Right ventricle myocardium superior (tissue), 1 donor: ENCODE measurements at regions not wholly inside any gene's neighbourhood (a gene's known extent, or its start where the extent isn't known, plus 50 kb on each side); places are given as distances from the start of the nearest gene placed in this dataset.

Experiments
- ATAC-seq: fragments of 200-7000 bp; cut with Tn5 transposase; one replicate; pipeline ENCODE4 v1.9.1; 2020; ENCODE audit warnings: mild to moderate bottlenecking; ENCODE audit not compliant: poor library complexity
- DNase-seq: peaks from one replicate; pipeline ENCODE4 v3.0.0-alpha.2; 2020
- intact Hi-C: fragments of 100-400 bp; cut with DNase I; formaldehyde crosslinking; loops from one replicate; pipeline ENCODE4 v1.11.2; 2022
- donor health status: DM: no; HTN: yes; CAD: no; lungs with severe emphysema.

GRCh38 chr2:8090748-8091700 is 590.8 kb upstream of the ID2 start:
- peak; percentile 77 for ATAC-seq
- intact Hi-C loops = no loop called here
- peak; percentile 73 for DNase-seq

- DNase-seq = peak; percentile 51
- intact Hi-C loops = no loop called here
- ATAC-seq = peak; percentile 65
Observed at GRCh38 chr2:8094526-8094925, 587.3 kb upstream of the ID2 start.

- DNase-seq = no peak
- intact Hi-C loops = no loop called here
- ATAC-seq = no peak
Observed at GRCh38 chr2:8095978-8096377, 585.9 kb upstream of the ID2 start.

GRCh38 chr2:8096484-8096883 is 585.4 kb upstream of the ID2 start:
- ATAC-seq (no peak), DNase-seq (no peak)
- intact Hi-C loops = no loop called here

- intact Hi-C loops = no loop called here
- DNase-seq = no peak
- no peak for ATAC-seq
Observed at GRCh38 chr2:8098476-8099266, 583.2 kb upstream of the ID2 start.

GRCh38 chr2:8099267-8099582 is 582.6 kb upstream of the ID2 start:
- DNase-seq (no peak), ATAC-seq (no peak)
- intact Hi-C loops = no loop called here

GRCh38 chr2:8101614-8102277 is 580.1 kb upstream of the ID2 start:
- intact Hi-C loops = no loop called here
- no peak for ATAC-seq
- DNase-seq = no peak

GRCh38 chr2:8102470-8102869 is 579.4 kb upstream of the ID2 start:
- ATAC-seq (no peak), DNase-seq (no peak)
- intact Hi-C loops = no loop called here

- intact Hi-C loops = no loop called here
- DNase-seq (no peak), ATAC-seq (no peak)
Observed at GRCh38 chr2:8103085-8103708, 578.7 kb upstream of the ID2 start.

- ATAC-seq = no peak
- intact Hi-C loops = no loop called here
- DNase-seq = no peak
Observed at GRCh38 chr2:8107150-8107549, 574.7 kb upstream of the ID2 start.

GRCh38 chr2:8107621-8108378 is 574.1 kb upstream of the ID2 start:
- ATAC-seq (no peak), DNase-seq (no peak)
- intact Hi-C loops = no loop called here

- intact Hi-C loops = no loop called here
- DNase-seq (no peak), ATAC-seq (no peak)
Observed at GRCh38 chr2:8110716-8111115, 571.1 kb upstream of the ID2 start.

- DNase-seq = no peak
Observed at GRCh38 chr2:8111193-8111592, 570.7 kb upstream of the ID2 start.

GRCh38 chr2:8115456-8115855 is 566.4 kb upstream of the ID2 start:
- DNase-seq (no peak), ATAC-seq (no peak)
- intact Hi-C loops = no loop called here

More at GRCh38 chr2:8111193-8111592, 570.7 kb upstream of the ID2 start:
- no peak for ATAC-seq
- intact Hi-C loops = no loop called here

- intact Hi-C loops = no loop called here
- DNase-seq (no peak), ATAC-seq (no peak)
Observed at GRCh38 chr2:8115966-8116365, 565.9 kb upstream of the ID2 start.

GRCh38 chr2:8116661-8117060 is 565.2 kb upstream of the ID2 start:
- DNase-seq (no peak), ATAC-seq (no peak)
- intact Hi-C loops = no loop called here

GRCh38 chr2:8118940-8119781 is 562.7 kb upstream of the ID2 start:
- intact Hi-C loops = no loop called here
- ATAC-seq = no peak
- DNase-seq = no peak
